ENCODE measurements at regions not wholly inside any gene's neighbourhood (a gene's known extent, or its start where the extent isn't known, plus 50 kb on each side); places are given as distances from the start of the nearest gene placed in this dataset.

DNA sequence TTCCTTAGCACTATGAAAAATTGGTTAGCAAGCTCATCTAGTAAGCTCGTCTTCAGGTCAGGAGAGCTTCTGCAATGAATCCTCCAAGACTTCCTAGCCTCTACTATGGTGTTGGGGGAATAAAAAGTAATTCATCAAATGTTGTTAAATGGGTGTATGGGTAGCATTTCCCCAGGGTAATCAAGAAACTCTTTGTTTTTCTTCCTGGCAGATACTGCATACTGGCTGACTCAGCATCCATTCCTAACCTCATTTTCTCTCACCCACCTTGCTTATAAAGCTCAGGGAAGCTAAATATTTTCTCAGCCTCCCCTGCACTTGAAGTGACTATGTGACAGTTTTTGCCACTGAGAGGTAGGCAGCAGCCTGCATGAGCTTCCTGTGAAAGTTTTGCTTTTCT, 83.4 kb downstream of the MAB21L3 start:
- Histone ChIP-seq H3K27ac (ENCODE audit: low read length in 2 of 2) (no peak overlapping the region), H4K20me1 (ENCODE audit: control insufficient read depth, insufficient read depth, low read length, poor library complexity, severe bottlenecking) (no peaks in the 10 kb centered on the region), H2AFZ (ENCODE audit: insufficient read depth, low read depth, low read length, poor library complexity, severe bottlenecking) (no peak overlapping the region), H3K9me3 (ENCODE audit: control extremely low read depth in 1 of 3, control insufficient read depth in 2 of 3, insufficient read depth in 1 of 3, low read length in 2 of 3) (no peaks in the 10 kb centered on the region), H3K4me2 (replicated peaks; ENCODE audit: low read depth, low read length, poor library complexity, severe bottlenecking) (no peak overlapping the region), H3K27me3 (replicated peaks in 1 of 4; ENCODE audit: control extremely low read depth in 1 of 4, control insufficient read depth in 3 of 4, insufficient read depth in 4 of 4, low read length in 3 of 4) (peaks cover 0 to 13% (median 3%) of the 10 kb centered on the region in 4 experiments), H3K79me2 (ENCODE audit: control insufficient read depth, insufficient read depth, low read length) (no peaks in the 10 kb centered on the region), H3K4me3 (ENCODE audit: control extremely low read depth in 1 of 5, extremely low read depth in 1 of 5, insufficient read depth in 1 of 5, low read depth in 2 of 5, low read length in 4 of 5) (no peak overlapping the region), H3K36me3 (replicated peaks in 1 of 2; ENCODE audit: control extremely low read depth in 1 of 2, control insufficient read depth in 1 of 2, extremely low read depth in 1 of 2, insufficient read depth in 2 of 2, low read length in 1 of 2) (no peaks in the 10 kb centered on the region), H3K9ac (ENCODE audit: low read length) (no peak overlapping the region), H3K4me1 (ENCODE audit: control insufficient read depth in 2 of 2, insufficient read depth in 2 of 2, low read length in 2 of 2) (no peaks in the 10 kb centered on the region)
- TF ChIP-seq, protein P1, sequence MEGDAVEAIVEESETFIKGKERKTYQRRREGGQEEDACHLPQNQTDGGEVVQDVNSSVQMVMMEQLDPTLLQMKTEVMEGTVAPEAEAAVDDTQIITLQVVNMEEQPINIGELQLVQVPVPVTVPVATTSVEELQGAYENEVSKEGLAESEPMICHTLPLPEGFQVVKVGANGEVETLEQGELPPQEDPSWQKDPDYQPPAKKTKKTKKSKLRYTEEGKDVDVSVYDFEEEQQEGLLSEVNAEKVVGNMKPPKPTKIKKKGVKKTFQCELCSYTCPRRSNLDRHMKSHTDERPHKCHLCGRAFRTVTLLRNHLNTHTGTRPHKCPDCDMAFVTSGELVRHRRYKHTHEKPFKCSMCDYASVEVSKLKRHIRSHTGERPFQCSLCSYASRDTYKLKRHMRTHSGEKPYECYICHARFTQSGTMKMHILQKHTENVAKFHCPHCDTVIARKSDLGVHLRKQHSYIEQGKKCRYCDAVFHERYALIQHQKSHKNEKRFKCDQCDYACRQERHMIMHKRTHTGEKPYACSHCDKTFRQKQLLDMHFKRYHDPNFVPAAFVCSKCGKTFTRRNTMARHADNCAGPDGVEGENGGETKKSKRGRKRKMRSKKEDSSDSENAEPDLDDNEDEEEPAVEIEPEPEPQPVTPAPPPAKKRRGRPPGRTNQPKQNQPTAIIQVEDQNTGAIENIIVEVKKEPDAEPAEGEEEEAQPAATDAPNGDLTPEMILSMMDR (IDR thresholded peaks at IDR 0.05), result no peak
- no peak for TF ChIP-seq EZH2 (IDR thresholded peaks at IDR 0.05; ENCODE audit: borderline replicate concordance, insufficient read depth, low read depth, low read length, poor library complexity, severe bottlenecking)
- no peak overlapping the region for H3K4me3 Mint-ChIP-seq
- intact Hi-C loops (cut with micrococcal nuclease), result no loop called here
- peaks cover 40% of the 10 kb centered on the region for H3K27me3 Mint-ChIP-seq
- ATAC-seq (ENCODE audit: low read depth), result no peak
- WGBS (ENCODE audit: insufficient coverage), result no CpG with 5 or more reads among the region's 1 CpG
- ChIA-PET POLR2A (no interaction called here), CTCF (interaction anchor here (1.9 kb wide), 1 partner anchor 291 kb away, joined by 7 read pairs; no protein-coding TSS in a partner anchor)
- no peak for DNase-seq
- no peaks in the 10 kb centered on the region for H3K9me3 Mint-ChIP-seq (ENCODE audit: insufficient read depth)
- no peak overlapping the region for H3K27ac Mint-ChIP-seq
- no peaks in the 10 kb centered on the region for H3K4me1 Mint-ChIP-seq

DNA sequence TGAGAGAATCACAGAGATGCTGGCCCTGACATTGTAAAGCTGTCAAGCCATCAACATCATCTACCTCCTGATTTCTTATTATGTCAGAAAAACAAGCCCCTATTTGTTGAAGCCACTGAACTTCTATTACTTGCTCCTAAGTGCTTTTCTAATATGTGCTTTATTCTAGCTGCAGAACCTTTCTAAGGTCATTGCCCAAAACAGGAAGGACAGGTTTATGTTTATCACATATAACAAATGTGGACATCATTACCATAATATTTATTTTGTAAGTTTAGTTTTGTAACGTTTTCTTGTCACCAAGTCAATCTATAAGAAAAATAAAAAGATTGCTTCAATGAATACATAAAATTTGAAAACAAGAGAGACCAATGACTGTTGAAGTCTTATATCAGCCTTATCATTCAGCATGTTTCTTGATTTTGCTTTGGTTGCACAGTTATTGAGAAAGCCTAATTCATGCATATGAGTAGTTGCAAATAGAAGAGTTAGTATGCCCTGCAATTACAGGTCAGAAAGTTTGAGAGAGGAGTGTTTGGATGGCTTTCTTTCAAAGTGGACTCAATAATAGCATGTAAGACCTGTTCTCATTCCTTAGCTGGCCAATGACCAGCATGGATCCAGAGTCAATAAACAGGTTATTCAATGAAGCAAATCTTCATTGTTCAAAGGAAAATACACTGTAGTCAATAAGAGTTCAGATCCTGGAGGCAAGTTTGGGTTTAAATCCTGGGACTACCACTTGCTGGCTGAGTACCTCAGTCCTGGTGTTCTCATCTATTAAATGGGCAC, 84.1 kb downstream of the MAB21L3 start:
- Histone ChIP-seq H3K36me3 (replicated peaks in 1 of 2; ENCODE audit: control extremely low read depth in 1 of 2, control insufficient read depth in 1 of 2, extremely low read depth in 1 of 2, insufficient read depth in 2 of 2, low read length in 1 of 2) (no peaks in the 10 kb centered on the region), H3K4me1 (ENCODE audit: control insufficient read depth in 2 of 2, insufficient read depth in 2 of 2, low read length in 2 of 2) (no peaks in the 10 kb centered on the region), H4K20me1 (ENCODE audit: control insufficient read depth, insufficient read depth, low read length, poor library complexity, severe bottlenecking) (no peaks in the 10 kb centered on the region), H3K27me3 (replicated peaks in 1 of 4; ENCODE audit: control extremely low read depth in 1 of 4, control insufficient read depth in 3 of 4, insufficient read depth in 4 of 4, low read length in 3 of 4) (peaks cover 0 to 13% (median 4%) of the 10 kb centered on the region in 4 experiments), H3K9me3 (ENCODE audit: control extremely low read depth in 1 of 3, control insufficient read depth in 2 of 3, insufficient read depth in 1 of 3, low read length in 2 of 3) (no peaks in the 10 kb centered on the region), H3K79me2 (ENCODE audit: control insufficient read depth, insufficient read depth, low read length) (no peaks in the 10 kb centered on the region), H2AFZ (ENCODE audit: insufficient read depth, low read depth, low read length, poor library complexity, severe bottlenecking) (no peak overlapping the region), H3K4me2 (replicated peaks; ENCODE audit: low read depth, low read length, poor library complexity, severe bottlenecking) (no peak overlapping the region), H3K4me3 (ENCODE audit: control extremely low read depth in 1 of 5, extremely low read depth in 1 of 5, insufficient read depth in 1 of 5, low read depth in 2 of 5, low read length in 4 of 5) (no peak overlapping the region), H3K27ac (ENCODE audit: low read length in 2 of 2) (no peak overlapping the region), H3K9ac (ENCODE audit: low read length) (no peak overlapping the region)
- DNase-seq (no peak), ATAC-seq (ENCODE audit: low read depth) (no peak)
- ChIA-PET POLR2A (no interaction called here), CTCF (interaction anchor here (1.9 kb wide), 1 partner anchor 290 kb away, joined by 7 read pairs; no protein-coding TSS in a partner anchor)
- Mint-ChIP-seq H3K4me3 (no peak overlapping the region), H3K9me3 (ENCODE audit: insufficient read depth) (no peaks in the 10 kb centered on the region), H3K27ac (no peak overlapping the region), H3K4me1 (no peaks in the 10 kb centered on the region), H3K27me3 (peaks cover 46% of the 10 kb centered on the region)
- no CpG with 5 or more reads among the region's 1 CpG for WGBS (ENCODE audit: insufficient coverage)
- intact Hi-C loops (cut with micrococcal nuclease), result no loop called here
- TF ChIP-seq EZH2 (IDR thresholded peaks at IDR 0.05; ENCODE audit: borderline replicate concordance, insufficient read depth, low read depth, low read length, poor library complexity, severe bottlenecking), result no peak
- TF ChIP-seq, protein P1 (IDR thresholded peaks at IDR 0.05), result no peak
